ENCODE measurements at regions not wholly inside any gene's neighbourhood (a gene's known extent, or its start where the extent isn't known, plus 50 kb on each side); places are given as distances from the start of the nearest gene placed in this dataset.

GRCh38 chr20:5377484-5377883 is 60.7 kb upstream of the PROKR2 start:
- no peak overlapping the region for H3K4me3 ChIP-seq (ENCODE audit: low read depth, low read length)
- H3K27ac Mint-ChIP-seq, result no peak overlapping the region
- H3K27me3 ChIP-seq (ENCODE audit: control insufficient read depth, insufficient read depth, low read length), result no peaks in the 10 kb centered on the region
- no peaks in the 10 kb centered on the region for H3K4me1 ChIP-seq (ENCODE audit: control insufficient read depth, insufficient read depth, low read length, poor library complexity, severe bottlenecking)
- no peak for ATAC-seq (ENCODE audit: low read depth in 2 of 2)
- no peaks in the 10 kb centered on the region for H3K36me3 ChIP-seq (ENCODE audit: control insufficient read depth, insufficient read depth, low read length)
- H3K27me3 Mint-ChIP-seq, result peaks cover 5% of the 10 kb centered on the region
- no peaks in the 10 kb centered on the region for H3K36me3 Mint-ChIP-seq
- H3K27ac ChIP-seq (ENCODE audit: insufficient read depth, low read length, poor library complexity, severe bottlenecking), result no peak overlapping the region
- peaks cover 0 to 5% (median 0%) of the 10 kb centered on the region in 7 donors for H3K9me3 Mint-ChIP-seq
- H3K9me3 ChIP-seq (ENCODE audit: control insufficient read depth in 2 of 2, low read length in 2 of 2), result no peaks in the 10 kb centered on the region
- no peak overlapping the region for H3K4me3 Mint-ChIP-seq
- no peak for DNase-seq
- no peaks in the 10 kb centered on the region for H3K4me1 Mint-ChIP-seq

DNA sequence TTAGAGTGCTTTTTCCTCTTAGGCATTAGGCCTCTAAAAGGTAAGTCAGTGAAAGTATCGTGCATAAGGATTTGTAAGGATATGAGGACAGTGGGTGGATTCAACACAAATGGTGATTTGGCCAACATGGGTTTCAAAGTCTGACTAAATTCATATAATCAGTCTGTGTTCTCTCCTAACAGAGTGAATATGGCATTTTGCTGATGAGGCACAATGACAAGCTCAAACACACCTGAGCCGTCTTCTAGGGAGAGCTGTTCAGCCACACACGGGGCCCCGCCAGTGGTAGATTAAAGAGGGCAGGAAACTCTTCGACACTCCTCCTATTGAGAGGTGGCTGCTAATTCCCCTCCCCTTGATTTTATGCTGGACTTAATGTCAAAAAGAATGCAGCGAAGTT is 59.5 kb upstream of the PROKR2 start:
- Mint-ChIP-seq H3K9me3 (peaks cover 0 to 5% (median 0%) of the 10 kb centered on the region in 7 donors), H3K36me3 (no peaks in the 10 kb centered on the region), H3K4me1 (no peaks in the 10 kb centered on the region), H3K4me3 (no peak overlapping the region), H3K27ac (no peak overlapping the region), H3K27me3 (peaks cover 10% of the 10 kb centered on the region)
- no peak for DNase-seq
- Histone ChIP-seq H3K4me3 (ENCODE audit: low read depth, low read length) (no peak overlapping the region), H3K9me3 (ENCODE audit: control insufficient read depth in 2 of 2, low read length in 2 of 2) (no peaks in the 10 kb centered on the region), H3K27me3 (ENCODE audit: control insufficient read depth, insufficient read depth, low read length) (no peaks in the 10 kb centered on the region), H3K4me1 (ENCODE audit: control insufficient read depth, insufficient read depth, low read length, poor library complexity, severe bottlenecking) (no peaks in the 10 kb centered on the region), H3K36me3 (ENCODE audit: control insufficient read depth, insufficient read depth, low read length) (no peaks in the 10 kb centered on the region), H3K27ac (ENCODE audit: insufficient read depth, low read length, poor library complexity, severe bottlenecking) (no peak overlapping the region)
- ATAC-seq (ENCODE audit: low read depth in 2 of 2), result no peak

GRCh38 chr20:5374171-5374570 is 57.4 kb upstream of the PROKR2 start:
- no peak overlapping the region for H3K4me3 ChIP-seq (ENCODE audit: low read depth, low read length)
- no peaks in the 10 kb centered on the region for H3K27me3 ChIP-seq (ENCODE audit: control insufficient read depth, insufficient read depth, low read length)
- no peak overlapping the region for H3K4me3 Mint-ChIP-seq
- H3K9me3 ChIP-seq (ENCODE audit: control insufficient read depth in 2 of 2, low read length in 2 of 2), result no peaks in the 10 kb centered on the region
- H3K4me1 ChIP-seq (ENCODE audit: control insufficient read depth, insufficient read depth, low read length, poor library complexity, severe bottlenecking), result no peaks in the 10 kb centered on the region
- H3K4me1 Mint-ChIP-seq, result no peaks in the 10 kb centered on the region
- no peak for ATAC-seq (ENCODE audit: low read depth in 2 of 2)
- H3K36me3 ChIP-seq (ENCODE audit: control insufficient read depth, insufficient read depth, low read length), result no peaks in the 10 kb centered on the region
- no peak for DNase-seq
- H3K9me3 Mint-ChIP-seq, result peaks cover 0 to 5% (median 0%) of the 10 kb centered on the region in 7 donors
- no peaks in the 10 kb centered on the region for H3K36me3 Mint-ChIP-seq
- peaks cover 10% of the 10 kb centered on the region for H3K27me3 Mint-ChIP-seq
- H3K27ac ChIP-seq (ENCODE audit: insufficient read depth, low read length, poor library complexity, severe bottlenecking), result no peak overlapping the region
- no peak overlapping the region for H3K27ac Mint-ChIP-seq

GRCh38 chr20:5372371-5372770 is 55.6 kb upstream of the PROKR2 start:
- Histone ChIP-seq H3K27ac (ENCODE audit: insufficient read depth, low read length, poor library complexity, severe bottlenecking) (no peak overlapping the region), H3K4me3 (ENCODE audit: low read depth, low read length) (no peak overlapping the region), H3K27me3 (ENCODE audit: control insufficient read depth, insufficient read depth, low read length) (no peaks in the 10 kb centered on the region), H3K9me3 (ENCODE audit: control insufficient read depth in 2 of 2, low read length in 2 of 2) (no peaks in the 10 kb centered on the region), H3K4me1 (ENCODE audit: control insufficient read depth, insufficient read depth, low read length, poor library complexity, severe bottlenecking) (no peaks in the 10 kb centered on the region), H3K36me3 (ENCODE audit: control insufficient read depth, insufficient read depth, low read length) (no peaks in the 10 kb centered on the region)
- Mint-ChIP-seq H3K27ac (no peak overlapping the region), H3K27me3 (peaks cover 5% of the 10 kb centered on the region), H3K4me1 (no peaks in the 10 kb centered on the region), H3K36me3 (no peaks in the 10 kb centered on the region), H3K9me3 (peaks cover 0 to 3% (median under 1%) of the 10 kb centered on the region in 7 donors), H3K4me3 (no peak overlapping the region)
- ATAC-seq (ENCODE audit: low read depth in 2 of 2) (no peak), DNase-seq (no peak)

GRCh38 chr20:5369629-5370028 is 52.9 kb upstream of the PROKR2 start:
- H3K27me3 ChIP-seq (ENCODE audit: control insufficient read depth, insufficient read depth, low read length), result peaks cover 6% of the 10 kb centered on the region
- ATAC-seq (ENCODE audit: low read depth in 2 of 2), result no peak
- Mint-ChIP-seq H3K27ac (no peak overlapping the region), H3K4me3 (no peak overlapping the region), H3K36me3 (peaks cover 1% of the 10 kb centered on the region), H3K27me3 (peaks cover 6% of the 10 kb centered on the region), H3K9me3 (peaks cover 0 to 11% (median 3%) of the 10 kb centered on the region in 7 donors), H3K4me1 (no peaks in the 10 kb centered on the region)
- H3K4me1 ChIP-seq (ENCODE audit: control insufficient read depth, insufficient read depth, low read length, poor library complexity, severe bottlenecking), result no peaks in the 10 kb centered on the region
- DNase-seq, result no peak
- H3K36me3 ChIP-seq (ENCODE audit: control insufficient read depth, insufficient read depth, low read length), result no peaks in the 10 kb centered on the region
- H3K4me3 ChIP-seq (ENCODE audit: low read depth, low read length), result no peak overlapping the region
- H3K9me3 ChIP-seq (ENCODE audit: control insufficient read depth in 2 of 2, low read length in 2 of 2), result no peaks in the 10 kb centered on the region
- no peak overlapping the region for H3K27ac ChIP-seq (ENCODE audit: insufficient read depth, low read length, poor library complexity, severe bottlenecking)

All from CD4-positive, CD25-positive, alpha-beta regulatory T cell (primary cell).